ENCODE measurements at regions not wholly inside any gene's neighbourhood (a gene's known extent, or its start where the extent isn't known, plus 50 kb on each side); places are given as distances from the start of the nearest gene placed in this dataset.
"Not testable (repeated sequence)": the region's sequence is repeated elsewhere in the genome, so short reads cannot be mapped to it uniquely, and the experiment has no call there.

DNA sequence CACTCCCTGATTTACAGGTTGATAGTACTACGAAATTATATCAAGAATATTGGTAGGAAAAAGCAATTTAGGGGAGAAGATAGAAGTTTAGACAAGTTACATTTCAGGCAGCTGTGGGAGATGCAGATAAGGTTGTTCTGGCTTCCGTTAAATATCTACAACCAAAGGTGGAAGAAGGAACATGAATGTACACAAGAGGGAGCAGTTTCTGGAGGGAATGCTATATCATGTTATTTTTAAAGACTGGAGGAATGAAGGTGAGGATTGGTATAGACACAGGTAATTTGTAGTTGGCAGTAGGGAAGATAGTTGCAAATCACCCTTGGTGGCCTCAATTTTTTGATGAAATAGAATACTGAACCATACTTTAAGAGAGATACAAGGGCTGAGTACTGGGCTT is 187.3 kb upstream of the NMUR2 start:
- H3K27ac Mint-ChIP-seq (ENCODE audit: unreplicated experiment), result no peak overlapping the region
- no peaks in the 10 kb centered on the region for H3K4me1 Mint-ChIP-seq (ENCODE audit: unreplicated experiment)
- TF ChIP-seq, protein P1, sequence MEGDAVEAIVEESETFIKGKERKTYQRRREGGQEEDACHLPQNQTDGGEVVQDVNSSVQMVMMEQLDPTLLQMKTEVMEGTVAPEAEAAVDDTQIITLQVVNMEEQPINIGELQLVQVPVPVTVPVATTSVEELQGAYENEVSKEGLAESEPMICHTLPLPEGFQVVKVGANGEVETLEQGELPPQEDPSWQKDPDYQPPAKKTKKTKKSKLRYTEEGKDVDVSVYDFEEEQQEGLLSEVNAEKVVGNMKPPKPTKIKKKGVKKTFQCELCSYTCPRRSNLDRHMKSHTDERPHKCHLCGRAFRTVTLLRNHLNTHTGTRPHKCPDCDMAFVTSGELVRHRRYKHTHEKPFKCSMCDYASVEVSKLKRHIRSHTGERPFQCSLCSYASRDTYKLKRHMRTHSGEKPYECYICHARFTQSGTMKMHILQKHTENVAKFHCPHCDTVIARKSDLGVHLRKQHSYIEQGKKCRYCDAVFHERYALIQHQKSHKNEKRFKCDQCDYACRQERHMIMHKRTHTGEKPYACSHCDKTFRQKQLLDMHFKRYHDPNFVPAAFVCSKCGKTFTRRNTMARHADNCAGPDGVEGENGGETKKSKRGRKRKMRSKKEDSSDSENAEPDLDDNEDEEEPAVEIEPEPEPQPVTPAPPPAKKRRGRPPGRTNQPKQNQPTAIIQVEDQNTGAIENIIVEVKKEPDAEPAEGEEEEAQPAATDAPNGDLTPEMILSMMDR (IDR thresholded peaks at IDR 0.05; ENCODE audit: unreplicated experiment), result no peak
- H3K4me3 Mint-ChIP-seq (ENCODE audit: unreplicated experiment), result no peak overlapping the region
- DNase-seq (ENCODE audit: low spot score), result no peak
- H3K36me3 Mint-ChIP-seq (ENCODE audit: low read depth, unreplicated experiment), result no peaks in the 10 kb centered on the region
- H3K9me3 Mint-ChIP-seq (ENCODE audit: unreplicated experiment), result no peaks in the 10 kb centered on the region
- no peaks in the 10 kb centered on the region for H3K27me3 Mint-ChIP-seq (ENCODE audit: unreplicated experiment)

DNA sequence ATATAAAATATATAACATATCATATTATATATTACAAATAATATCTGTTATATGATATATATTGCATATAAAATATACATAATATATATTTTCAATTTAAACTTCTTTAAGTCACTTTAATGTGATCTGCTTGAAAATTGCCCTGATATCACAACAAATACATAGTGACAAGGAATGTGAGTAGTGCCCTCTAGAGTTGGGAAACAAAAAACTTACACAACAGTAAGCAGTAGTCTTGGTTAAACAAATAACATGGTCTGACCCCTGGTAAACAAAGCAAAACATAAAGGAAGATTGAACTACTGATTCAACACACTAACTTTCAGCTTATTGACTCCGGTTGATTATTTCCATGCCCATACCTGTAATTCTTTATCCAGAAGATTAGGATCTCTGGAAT is 188.3 kb upstream of the NMUR2 start:
- no peaks in the 10 kb centered on the region for H3K27me3 Mint-ChIP-seq (ENCODE audit: unreplicated experiment)
- no peaks in the 10 kb centered on the region for H3K36me3 Mint-ChIP-seq (ENCODE audit: low read depth, unreplicated experiment)
- no peak for DNase-seq (ENCODE audit: low spot score)
- TF ChIP-seq, protein P1 (IDR thresholded peaks at IDR 0.05; ENCODE audit: unreplicated experiment), result no peak
- H3K9me3 Mint-ChIP-seq (ENCODE audit: unreplicated experiment), result no peaks in the 10 kb centered on the region
- no peak overlapping the region for H3K4me3 Mint-ChIP-seq (ENCODE audit: unreplicated experiment)
- H3K27ac Mint-ChIP-seq (ENCODE audit: unreplicated experiment), result no peak overlapping the region
- H3K4me1 Mint-ChIP-seq (ENCODE audit: unreplicated experiment), result no peaks in the 10 kb centered on the region

DNA sequence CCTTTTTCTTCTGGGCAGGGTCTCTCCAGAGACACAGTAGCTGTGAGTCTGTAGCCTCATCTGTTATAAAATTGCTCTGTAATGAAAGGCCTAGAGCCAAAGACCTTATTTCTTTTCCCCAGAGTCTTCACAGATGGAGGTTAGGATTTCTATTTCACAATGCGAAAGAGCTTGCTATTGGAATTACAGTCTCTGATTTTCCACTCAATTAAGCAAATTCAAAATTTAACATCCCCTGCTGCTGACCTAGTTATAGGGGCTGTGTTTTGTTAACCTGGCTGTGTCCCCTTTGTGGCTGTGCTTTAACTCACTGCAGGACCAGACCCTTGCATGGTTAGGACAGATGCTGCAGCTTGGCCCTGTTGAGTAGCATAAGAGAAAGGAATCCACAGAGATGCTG is 190.3 kb upstream of the NMUR2 start:
- TF ChIP-seq, protein P1 (IDR thresholded peaks at IDR 0.05; ENCODE audit: unreplicated experiment), result no peak
- Mint-ChIP-seq H3K9me3 (ENCODE audit: unreplicated experiment) (no peaks in the 10 kb centered on the region), H3K4me3 (ENCODE audit: unreplicated experiment) (no peak overlapping the region), H3K27ac (ENCODE audit: unreplicated experiment) (no peak overlapping the region), H3K27me3 (ENCODE audit: unreplicated experiment) (no peaks in the 10 kb centered on the region), H3K4me1 (ENCODE audit: unreplicated experiment) (no peaks in the 10 kb centered on the region), H3K36me3 (ENCODE audit: low read depth, unreplicated experiment) (no peaks in the 10 kb centered on the region)
- DNase-seq (ENCODE audit: low spot score), result no peak

DNA sequence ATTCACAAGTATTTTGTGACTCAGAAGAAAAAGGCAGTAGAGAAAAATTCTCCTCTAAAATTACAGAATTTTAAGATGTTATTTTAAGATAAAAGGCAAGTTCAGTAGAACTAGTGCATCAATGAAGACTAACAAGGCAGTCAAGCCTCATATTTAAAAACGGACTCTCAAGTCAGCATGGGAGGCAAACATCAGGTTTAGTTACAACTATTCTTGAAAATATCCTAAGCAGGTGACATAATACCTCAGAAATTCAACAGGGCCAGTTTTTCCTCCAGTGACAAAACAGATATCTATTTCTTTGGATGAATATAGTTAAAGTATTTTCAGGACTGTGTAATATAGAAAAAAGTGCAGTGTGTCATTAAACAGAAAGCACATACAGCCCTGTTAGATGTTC is 194.0 kb upstream of the NMUR2 start:
- H3K4me3 Mint-ChIP-seq (ENCODE audit: unreplicated experiment), result no peak overlapping the region
- H3K36me3 Mint-ChIP-seq (ENCODE audit: low read depth, unreplicated experiment), result no peaks in the 10 kb centered on the region
- H3K4me1 Mint-ChIP-seq (ENCODE audit: unreplicated experiment), result no peaks in the 10 kb centered on the region
- TF ChIP-seq, protein P1 (IDR thresholded peaks at IDR 0.05; ENCODE audit: unreplicated experiment), result no peak
- DNase-seq (ENCODE audit: low spot score), result no peak
- no peak overlapping the region for H3K27ac Mint-ChIP-seq (ENCODE audit: unreplicated experiment)
- no peaks in the 10 kb centered on the region for H3K9me3 Mint-ChIP-seq (ENCODE audit: unreplicated experiment)
- H3K27me3 Mint-ChIP-seq (ENCODE audit: unreplicated experiment), result no peaks in the 10 kb centered on the region

DNA sequence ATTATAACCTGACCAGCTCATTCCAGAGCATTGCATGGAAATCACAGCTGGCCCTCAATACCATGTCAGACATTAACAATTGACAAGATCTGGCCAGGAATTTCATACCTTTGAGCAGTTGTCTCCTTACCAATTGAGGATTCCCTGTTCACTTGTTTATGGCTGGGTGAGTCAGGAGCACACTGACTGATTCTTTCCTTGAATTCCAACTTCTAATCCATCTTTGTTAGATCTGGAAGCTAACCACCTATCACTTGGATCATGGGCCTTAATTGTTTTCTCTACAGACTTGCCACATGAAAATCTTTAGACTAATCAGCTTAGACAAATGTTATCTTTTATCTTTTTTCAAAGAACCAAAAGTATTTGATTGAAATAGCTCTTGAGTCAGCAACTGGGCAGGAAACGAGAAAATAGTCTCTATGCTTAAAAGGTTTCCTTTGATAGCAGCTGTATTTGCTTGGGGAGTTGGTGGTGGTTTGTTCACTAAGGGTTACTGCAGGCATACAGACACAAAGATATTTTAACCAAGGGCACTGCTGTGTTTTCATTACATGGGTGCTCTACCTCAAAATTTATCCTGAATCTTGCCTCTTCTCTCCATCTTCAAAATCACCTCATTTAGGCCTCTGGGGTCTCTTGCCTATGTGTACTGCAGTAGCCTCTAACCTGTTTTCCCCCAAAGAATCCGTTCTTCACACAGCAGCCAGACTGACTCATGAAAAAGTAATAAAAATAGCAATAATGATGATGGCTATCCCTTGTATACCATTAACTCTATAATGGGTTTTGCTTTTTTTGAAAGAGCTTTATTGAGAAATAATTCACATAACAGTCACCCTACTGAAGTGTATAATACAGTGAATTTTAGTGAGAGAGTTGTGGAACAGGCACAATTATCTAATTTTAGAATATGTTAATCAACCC is 197.0 kb upstream of the NMUR2 start:
- TF ChIP-seq, protein P1 (IDR thresholded peaks at IDR 0.05; ENCODE audit: unreplicated experiment), result no peak
- Mint-ChIP-seq H3K9me3 (ENCODE audit: unreplicated experiment) (no peaks in the 10 kb centered on the region), H3K4me3 (ENCODE audit: unreplicated experiment) (no peak overlapping the region), H3K36me3 (ENCODE audit: low read depth, unreplicated experiment) (no peaks in the 10 kb centered on the region), H3K4me1 (ENCODE audit: unreplicated experiment) (no peaks in the 10 kb centered on the region), H3K27ac (ENCODE audit: unreplicated experiment) (no peak overlapping the region), H3K27me3 (ENCODE audit: unreplicated experiment) (no peaks in the 10 kb centered on the region)
- no peak for DNase-seq (ENCODE audit: low spot score)

DNA sequence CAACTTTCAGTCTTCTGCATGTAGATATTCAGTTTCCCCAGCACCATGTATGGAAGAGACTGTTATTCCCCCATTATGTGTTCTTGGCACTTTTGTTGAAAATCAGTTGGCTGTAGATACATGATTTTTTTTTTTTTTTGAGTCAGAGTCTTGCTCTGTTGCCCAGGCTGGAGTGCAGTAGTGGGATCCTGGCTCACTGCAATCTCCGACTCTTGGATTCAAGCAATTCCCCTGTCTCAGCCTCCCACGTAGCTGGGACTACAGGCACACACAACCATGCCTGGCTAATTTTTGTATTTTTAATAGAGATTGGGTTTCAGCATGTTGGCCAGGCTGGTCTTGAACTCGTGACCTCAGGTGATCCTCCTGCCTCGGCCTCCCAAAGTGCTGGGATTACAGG is 201.0 kb upstream of the NMUR2 start:
- not testable (repeated sequence) for H3K27ac Mint-ChIP-seq (ENCODE audit: unreplicated experiment); H3K9me3 Mint-ChIP-seq (ENCODE audit: unreplicated experiment); H3K4me1 Mint-ChIP-seq (ENCODE audit: unreplicated experiment); H3K27me3 Mint-ChIP-seq (ENCODE audit: unreplicated experiment); H3K4me3 Mint-ChIP-seq (ENCODE audit: unreplicated experiment); H3K36me3 Mint-ChIP-seq (ENCODE audit: low read depth, unreplicated experiment); DNase-seq (ENCODE audit: low spot score)
